ENCODE measurements at regions not wholly inside any gene's neighbourhood (a gene's known extent, or its start where the extent isn't known, plus 50 kb on each side); places are given as distances from the start of the nearest gene placed in this dataset.

GRCh38 chr2:121902171-121902591, 146.7 kb downstream of the TSN start:
- peak; percentile 23 for TF ChIP-seq CTCF (IDR thresholded peaks at IDR 0.05; ENCODE audit: low read depth, low read length, poor library complexity, severe bottlenecking)
- TF ChIP-seq EZH2phosphoT487 (IDR thresholded peaks at IDR 0.05; ENCODE audit: borderline replicate concordance, low read length): no peak
